ENCODE measurements at regions not wholly inside any gene's neighbourhood (a gene's known extent, or its start where the extent isn't known, plus 50 kb on each side); places are given as distances from the start of the nearest gene placed in this dataset.

- TF ChIP-seq CTCF (IDR thresholded peaks at IDR 0.05), result no peak
- TF ChIP-seq EP300 (IDR thresholded peaks at IDR 0.05), result no peak
- TF ChIP-seq POLR2A (IDR thresholded peaks at IDR 0.05), result no peak
- TF ChIP-seq POLR2AphosphoS5 (IDR thresholded peaks at IDR 0.05), result no peak
Measured at GRCh38 chr11:56932572-56933220, 56.0 kb upstream of the OR5AK2 start.

Measured in suprapubic skin (tissue), 4 donors.